ENCODE measurements at regions not wholly inside any gene's neighbourhood (a gene's known extent, or its start where the extent isn't known, plus 50 kb on each side); places are given as distances from the start of the nearest gene placed in this dataset.

- no peaks in the 10 kb centered on the region for H3K36me3 ChIP-seq (ENCODE audit: control insufficient read depth, insufficient read depth, low read length)
- H3K27ac ChIP-seq (ENCODE audit: insufficient read depth, low read length): no peak overlapping the region
- no peak for DNase-seq (ENCODE audit: low read depth in 2 of 2)
- no peaks in the 10 kb centered on the region for H3K27me3 ChIP-seq (ENCODE audit: control insufficient read depth, insufficient read depth, low read length)
- H3K4me3 ChIP-seq (replicated peaks in 1 of 4; ENCODE audit: control extremely low read depth in 1 of 4, insufficient read depth in 1 of 4, low read depth in 3 of 4, low read length in 4 of 4): no peak overlapping the region
- no peaks in the 10 kb centered on the region for H3K4me1 ChIP-seq (ENCODE audit: control insufficient read depth, extremely low read depth, insufficient read depth, low read length)
- H3K79me2 ChIP-seq (ENCODE audit: control insufficient read depth, insufficient read depth, low read length): no peaks in the 10 kb centered on the region
- H3K9ac ChIP-seq (ENCODE audit: insufficient read depth, low read length): no peak overlapping the region
- H4K20me1 ChIP-seq (ENCODE audit: control insufficient read depth, extremely low read depth, insufficient read depth, low read length): no peaks in the 10 kb centered on the region
- H3K4me2 ChIP-seq (ENCODE audit: extremely low read depth, insufficient read depth, low read length): no peak overlapping the region
- TF ChIP-seq CTCF (conservative IDR thresholded peaks at IDR 0.05 in 1 of 2, IDR thresholded peaks at IDR 0.05 in 1 of 2; ENCODE audit: low read depth in 1 of 2, low read length in 2 of 2) (no peak), EZH2 (IDR thresholded peaks at IDR 0.05; ENCODE audit: low read length, missing control alignments) (no peak)
- H2AFZ ChIP-seq (ENCODE audit: low read length): no peak overlapping the region
- no peaks in the 10 kb centered on the region for H3K9me3 ChIP-seq (ENCODE audit: control insufficient read depth, insufficient read depth, low read depth, low read length)
These were observed 189.8 kb upstream of the FOXQ1 start for GRCh38 chr6:1122083-1122482.

GRCh38 chr6:1118287-1118647, 193.6 kb upstream of the FOXQ1 start:
- no peak for DNase-seq (ENCODE audit: low read depth in 2 of 2)

GRCh38 chr6:1117530-1118286, 194.2 kb upstream of the FOXQ1 start:
- Histone ChIP-seq H2AFZ (ENCODE audit: low read length) (no peak overlapping the region), H3K36me3 (ENCODE audit: control insufficient read depth, insufficient read depth, low read length) (no peaks in the 10 kb centered on the region), H3K4me1 (ENCODE audit: control insufficient read depth, extremely low read depth, insufficient read depth, low read length) (no peaks in the 10 kb centered on the region), H4K20me1 (ENCODE audit: control insufficient read depth, extremely low read depth, insufficient read depth, low read length) (no peaks in the 10 kb centered on the region), H3K27ac (ENCODE audit: insufficient read depth, low read length) (no peak overlapping the region), H3K4me2 (ENCODE audit: extremely low read depth, insufficient read depth, low read length) (no peak overlapping the region), H3K27me3 (ENCODE audit: control insufficient read depth, insufficient read depth, low read length) (no peaks in the 10 kb centered on the region), H3K9ac (ENCODE audit: insufficient read depth, low read length) (no peak overlapping the region), H3K79me2 (ENCODE audit: control insufficient read depth, insufficient read depth, low read length) (no peaks in the 10 kb centered on the region), H3K4me3 (replicated peaks in 1 of 4; ENCODE audit: control extremely low read depth in 1 of 4, insufficient read depth in 1 of 4, low read depth in 3 of 4, low read length in 4 of 4) (no peak overlapping the region), H3K9me3 (ENCODE audit: control insufficient read depth, insufficient read depth, low read depth, low read length) (no peaks in the 10 kb centered on the region)
- TF ChIP-seq EZH2 (IDR thresholded peaks at IDR 0.05; ENCODE audit: low read length, missing control alignments) (no peak), CTCF (conservative IDR thresholded peaks at IDR 0.05 in 1 of 2, IDR thresholded peaks at IDR 0.05 in 1 of 2; ENCODE audit: low read depth in 1 of 2, low read length in 2 of 2) (no peak)
- DNase-seq (ENCODE audit: low read depth in 2 of 2): no peak

More at GRCh38 chr6:1118287-1118647, 193.6 kb upstream of the FOXQ1 start:
- Histone ChIP-seq H3K9me3 (ENCODE audit: control insufficient read depth, insufficient read depth, low read depth, low read length) (no peaks in the 10 kb centered on the region), H3K79me2 (ENCODE audit: control insufficient read depth, insufficient read depth, low read length) (no peaks in the 10 kb centered on the region), H3K9ac (ENCODE audit: insufficient read depth, low read length) (no peak overlapping the region), H3K27me3 (ENCODE audit: control insufficient read depth, insufficient read depth, low read length) (no peaks in the 10 kb centered on the region), H3K4me3 (replicated peaks in 1 of 4; ENCODE audit: control extremely low read depth in 1 of 4, insufficient read depth in 1 of 4, low read depth in 3 of 4, low read length in 4 of 4) (no peak overlapping the region), H4K20me1 (ENCODE audit: control insufficient read depth, extremely low read depth, insufficient read depth, low read length) (no peaks in the 10 kb centered on the region), H2AFZ (ENCODE audit: low read length) (no peak overlapping the region), H3K4me1 (ENCODE audit: control insufficient read depth, extremely low read depth, insufficient read depth, low read length) (no peaks in the 10 kb centered on the region), H3K4me2 (ENCODE audit: extremely low read depth, insufficient read depth, low read length) (no peak overlapping the region), H3K27ac (ENCODE audit: insufficient read depth, low read length) (no peak overlapping the region), H3K36me3 (ENCODE audit: control insufficient read depth, insufficient read depth, low read length) (no peaks in the 10 kb centered on the region)
- TF ChIP-seq EZH2 (IDR thresholded peaks at IDR 0.05; ENCODE audit: low read length, missing control alignments): no peak
